NCI-H774 (cell line): ENCODE measurements at regions not wholly inside any gene's neighbourhood (a gene's known extent, or its start where the extent isn't known, plus 50 kb on each side); places are given as distances from the start of the nearest gene placed in this dataset.
"Not testable (repeated sequence)": the region's sequence is repeated elsewhere in the genome, so short reads cannot be mapped to it uniquely, and the experiment has no call there.

ENCODE experiments used
- DNase-seq: peaks from one replicate; lab custom pipeline; 2025; lab: John Stamatoyannopoulos, UW

GRCh38 chr5:158516521-158516920 lies 583.2 kb downstream of the EBF1 start:
- DNase-seq, result no peak

GRCh38 chr5:158514986-158515359 lies 584.7 kb downstream of the EBF1 start:
- DNase-seq, result no peak

GRCh38 chr5:158514319-158514985 lies 585.3 kb downstream of the EBF1 start:
- no peak for DNase-seq

- DNase-seq, result no peak
Measured at GRCh38 chr5:158513490-158514318, 586.0 kb downstream of the EBF1 start.

- no peak for DNase-seq
Measured at GRCh38 chr5:158511454-158511853, 588.3 kb downstream of the EBF1 start.

GRCh38 chr5:158510479-158510878 lies 589.2 kb downstream of the EBF1 start:
- no peak for DNase-seq

GRCh38 chr5:158506648-158507047 lies 593.1 kb downstream of the EBF1 start:
- DNase-seq, result no peak

- DNase-seq, result no peak
Measured at GRCh38 chr5:158502686-158503085, 597.0 kb downstream of the EBF1 start.

- no peak for DNase-seq
Measured at GRCh38 chr5:158499892-158500418, 599.8 kb downstream of the EBF1 start.

GRCh38 chr5:158499075-158499891 lies 600.4 kb downstream of the EBF1 start:
- no peak for DNase-seq

GRCh38 chr5:158496624-158497023 lies 603.1 kb downstream of the EBF1 start:
- no peak for DNase-seq

GRCh38 chr5:158494541-158494940 lies 605.2 kb downstream of the EBF1 start:
- no peak for DNase-seq

- not testable (repeated sequence) for DNase-seq
Measured at GRCh38 chr5:158494044-158494443, 605.7 kb downstream of the EBF1 start.

GRCh38 chr5:158492841-158493242 lies 606.9 kb downstream of the EBF1 start:
- DNase-seq, result no peak

GRCh38 chr5:158492136-158492535 lies 607.6 kb downstream of the EBF1 start:
- no peak for DNase-seq

- DNase-seq, result no peak
Measured at GRCh38 chr5:158487664-158488063, 612.1 kb downstream of the EBF1 start.

GRCh38 chr5:158487156-158487555 lies 612.6 kb downstream of the EBF1 start:
- no peak for DNase-seq

- DNase-seq, result no peak
Measured at GRCh38 chr5:158486566-158486965, 613.1 kb downstream of the EBF1 start.

- DNase-seq, result no peak
Measured at GRCh38 chr5:158485604-158486081, 614.1 kb downstream of the EBF1 start.

- no peak for DNase-seq
Measured at GRCh38 chr5:158485047-158485446, 614.7 kb downstream of the EBF1 start.

- no peak for DNase-seq
Measured at GRCh38 chr5:158484150-158484549, 615.6 kb downstream of the EBF1 start.

GRCh38 chr5:158483281-158483860 lies 616.3 kb downstream of the EBF1 start:
- no peak for DNase-seq
